HEK293 (cell line): ENCODE measurements at regions not wholly inside any gene's neighbourhood (a gene's known extent, or its start where the extent isn't known, plus 50 kb on each side); places are given as distances from the start of the nearest gene placed in this dataset.

Experiments used
- CTCF ChIA-PET: fragments of 350-600 bp; formaldehyde crosslinking; extraction: SDS; loops from one replicate; lab custom pipeline; 2021; ENCODE audit warnings: antibody characterized with exemption; lab: Yijun Ruan, JAX
- POLR2A ChIA-PET: fragments of 300-600 bp; formaldehyde crosslinking; extraction: SDS; loops from one replicate; lab custom pipeline; 2020; ENCODE audit warnings: antibody characterized with exemption, inconsistent platforms; lab: Yijun Ruan, JAX
- H3K27ac ChIP-seq: fragments of 200-500 bp; sonication (Bioruptor generic); 2 replicates; pipeline ENCODE4 v1.5.1; 2014; ENCODE audit warnings: low read depth, low read length, control low read depth, inconsistent platforms; ENCODE audit errors: extremely low read depth
- H3K36me3 ChIP-seq, 2 experiments: fragments of 200-500 bp in 1 of 2; sonication (Bioruptor generic) in 1 of 2; 1 replicate in 1 of 2; 2 replicates in 1 of 2; pipeline ENCODE4 v1.5.1; 2014 to 2017; ENCODE audit warnings: inconsistent platforms in 2 of 2, low read length in 2 of 2; ENCODE audit not compliant: control insufficient read depth in 2 of 2, insufficient read depth in 1 of 2
- H3K4me1 ChIP-seq: fragments of 200-500 bp; sonication (Bioruptor generic); 2 replicates; pipeline ENCODE4 v1.5.1; 2014; ENCODE audit warnings: mild to moderate bottlenecking, low read length, inconsistent platforms; ENCODE audit not compliant: control insufficient read depth, insufficient read depth
- H3K4me3 ChIP-seq: 2 replicates; pipeline ENCODE4 v1.5.1; 2011; ENCODE audit warnings: low read depth, mild to moderate bottlenecking, control low read depth, low read length, moderate library complexity
- H3K9me3 ChIP-seq: fragments of 200-500 bp; sonication (Bioruptor generic); 2 replicates; pipeline ENCODE4 v1.5.1; 2014; ENCODE audit warnings: low read depth, low read length, inconsistent platforms; ENCODE audit not compliant: control insufficient read depth, insufficient read depth
- ELK4 ChIP-seq: IDR thresholded peaks from 2 replicates; pipeline ENCODE4 v1.6.1; 2011; ENCODE audit warnings: mild to moderate bottlenecking, low read depth, low read length, borderline replicate concordance
- GLI2 ChIP-seq: fragments of 450-650 bp; formaldehyde crosslinking; IDR thresholded peaks from 2 replicates; pipeline ENCODE4; 2017; ENCODE audit warnings: missing biosample characterization, missing genetic modification characterization, low read depth, borderline replicate concordance
- OVOL3 ChIP-seq: fragments of 450-650 bp; formaldehyde crosslinking; IDR thresholded peaks from 2 replicates; pipeline ENCODE4 v1.5.1; 2016; ENCODE audit warnings: missing biosample characterization, missing genetic modification characterization
- PRDM1 ChIP-seq: fragments of 450-650 bp; formaldehyde crosslinking; IDR thresholded peaks from 2 replicates; pipeline ENCODE4; 2016; ENCODE audit warnings: missing biosample characterization, missing genetic modification characterization
- RBAK ChIP-seq: fragments of 450-650 bp; formaldehyde crosslinking; IDR thresholded peaks from 2 replicates; pipeline ENCODE4 v1.5.1; 2016; ENCODE audit warnings: missing biosample characterization, missing genetic modification characterization
- SP3 ChIP-seq: fragments of 450-650 bp; formaldehyde crosslinking; IDR thresholded peaks from 2 replicates; pipeline ENCODE4 v1.5.1; 2016; ENCODE audit warnings: missing biosample characterization, missing genetic modification characterization
- TSHZ1 ChIP-seq: fragments of 450-650 bp; formaldehyde crosslinking; IDR thresholded peaks from 2 replicates; pipeline ENCODE4 v1.5.1; 2016; ENCODE audit warnings: missing biosample characterization, missing genetic modification characterization, borderline replicate concordance
- ZEB2 ChIP-seq: fragments of 450-650 bp; formaldehyde crosslinking; IDR thresholded peaks from 2 replicates; pipeline ENCODE4 v1.5.1; 2016; ENCODE audit warnings: missing biosample characterization, missing genetic modification characterization
- ZNF121 ChIP-seq: fragments of 450-650 bp; formaldehyde crosslinking; IDR thresholded peaks from 2 replicates; pipeline ENCODE4 v1.5.1; 2016; ENCODE audit warnings: missing biosample characterization, missing genetic modification characterization
- ZNF214 ChIP-seq: fragments of 450-650 bp; formaldehyde crosslinking; IDR thresholded peaks from 2 replicates; pipeline ENCODE4 v1.5.1; 2017; ENCODE audit warnings: missing biosample characterization, mild to moderate bottlenecking, missing genetic modification characterization, borderline replicate concordance
- ZNF302 ChIP-seq: fragments of 450-650 bp; formaldehyde crosslinking; IDR thresholded peaks from 2 replicates; pipeline ENCODE4 v1.5.1; 2016; ENCODE audit warnings: missing biosample characterization, missing genetic modification characterization, low read depth
- ZNF394 ChIP-seq: fragments of 450-650 bp; formaldehyde crosslinking; IDR thresholded peaks from 2 replicates; pipeline ENCODE4 v1.5.1; 2016; ENCODE audit warnings: missing biosample characterization, missing genetic modification characterization, mild to moderate bottlenecking, moderate library complexity, borderline replicate concordance
- ZNF513 ChIP-seq: fragments of 450-650 bp; IDR thresholded peaks from 2 replicates; pipeline ENCODE4 v1.5.1; 2018; ENCODE audit warnings: missing biosample characterization, missing genetic modification characterization
- ZNF658 ChIP-seq: fragments of 450-650 bp; formaldehyde crosslinking; IDR thresholded peaks from 2 replicates; pipeline ENCODE4; 2016; ENCODE audit warnings: missing biosample characterization, missing genetic modification characterization
- ZNF664 ChIP-seq: fragments of 450-650 bp; formaldehyde crosslinking; IDR thresholded peaks from 2 replicates; pipeline ENCODE4 v1.5.1; 2016; ENCODE audit warnings: missing biosample characterization, missing genetic modification characterization
- ZNF776 ChIP-seq: fragments of 450-650 bp; formaldehyde crosslinking; IDR thresholded peaks from 2 replicates; pipeline ENCODE4 v1.5.0; 2017; ENCODE audit warnings: missing biosample characterization, missing genetic modification characterization, borderline replicate concordance
- ZSCAN5A ChIP-seq: fragments of 450-650 bp; formaldehyde crosslinking; IDR thresholded peaks from 2 replicates; pipeline ENCODE4 v1.5.1; 2016; ENCODE audit warnings: missing biosample characterization, missing genetic modification characterization
- ZXDB ChIP-seq: fragments of 450-650 bp; formaldehyde crosslinking; IDR thresholded peaks from 2 replicates; pipeline ENCODE4 v1.5.1; 2016; ENCODE audit warnings: missing biosample characterization, missing genetic modification characterization

GRCh38 chr5:135276151-135276550 is 122.9 kb downstream of the MACROH2A1 start (continued):
- TF ChIP-seq TSHZ1 (tag by site-specific recombination) (no peak), ELK4 (no peak), ZNF302 (tag by site-specific recombination) (no peak)

GRCh38 chr5:135273212-135273611 is 125.8 kb downstream of the MACROH2A1 start:
- no peaks in the 10 kb centered on the region for H3K9me3 ChIP-seq
- H3K36me3 ChIP-seq = no peaks in the 10 kb centered on the region
- POLR2A ChIA-PET = no interaction called here
- H3K27ac ChIP-seq = no peak overlapping the region
- CTCF ChIA-PET = interaction anchor here (0.6 kb wide), 1 partner anchor 204 kb away, joined by 3 read pairs; no protein-coding TSS in a partner anchor
- 0 out of 2 replicates have a peak, but pooled peaks cover 3% of the 10 kb centered on the region for H3K4me1 ChIP-seq
- TF ChIP-seq ZNF121 (tag by site-specific recombination) (no peak), ZEB2 (tag by site-specific recombination) (no peak), GLI2 (tag by site-specific recombination) (no peak)
- no peak overlapping the region for H3K4me3 ChIP-seq

- Histone ChIP-seq H3K36me3 (no peaks in the 10 kb centered on the region), H3K4me1 (0 out of 2 replicates have a peak, but pooled peaks cover 3% of the 10 kb centered on the region), H3K4me3 (no peak overlapping the region), H3K27ac (no peak overlapping the region), H3K9me3 (no peaks in the 10 kb centered on the region)
- CTCF ChIA-PET = no interaction called here
- POLR2A ChIA-PET = no interaction called here
- TF ChIP-seq OVOL3 = no peak
- no peak for TF ChIP-seq ZSCAN5A (tag by site-specific recombination)
- TF ChIP-seq SP3 (tag by site-specific recombination) = no peak
- no peak for TF ChIP-seq RBAK (tag by site-specific recombination)
- no peak for TF ChIP-seq ZNF776 (tag by site-specific recombination)
- no peak for TF ChIP-seq ZNF394 (tag by site-specific recombination)
- no peak for TF ChIP-seq ZNF658 (tag by site-specific recombination)
- TF ChIP-seq ZNF664 (tag by site-specific recombination) = no peak
- TF ChIP-seq PRDM1 (tag by site-specific recombination) = no peak
- no peak for TF ChIP-seq ZXDB (tag by site-specific recombination)
- TF ChIP-seq ZNF513 = no peak
- no peak for TF ChIP-seq ZNF214 (tag by site-specific recombination)
Measured at GRCh38 chr5:135272311-135272805, 126.7 kb downstream of the MACROH2A1 start.
